22Rv1 (cell line): ENCODE measurements at regions not wholly inside any gene's neighbourhood (a gene's known extent, or its start where the extent isn't known, plus 50 kb on each side); places are given as distances from the start of the nearest gene placed in this dataset.

Experiments used
- CTCF ChIP-seq: fragments of 450-650 bp; IDR thresholded peaks from 2 replicates; pipeline ENCODE4 v1.5.1; 2017; ENCODE audit warnings: mild to moderate bottlenecking
- ZFX ChIP-seq: fragments of 450-650 bp; IDR thresholded peaks from 2 replicates; pipeline ENCODE4 v1.6.1; 2017; ENCODE audit warnings: antibody characterized with exemption, borderline replicate concordance

DNA sequence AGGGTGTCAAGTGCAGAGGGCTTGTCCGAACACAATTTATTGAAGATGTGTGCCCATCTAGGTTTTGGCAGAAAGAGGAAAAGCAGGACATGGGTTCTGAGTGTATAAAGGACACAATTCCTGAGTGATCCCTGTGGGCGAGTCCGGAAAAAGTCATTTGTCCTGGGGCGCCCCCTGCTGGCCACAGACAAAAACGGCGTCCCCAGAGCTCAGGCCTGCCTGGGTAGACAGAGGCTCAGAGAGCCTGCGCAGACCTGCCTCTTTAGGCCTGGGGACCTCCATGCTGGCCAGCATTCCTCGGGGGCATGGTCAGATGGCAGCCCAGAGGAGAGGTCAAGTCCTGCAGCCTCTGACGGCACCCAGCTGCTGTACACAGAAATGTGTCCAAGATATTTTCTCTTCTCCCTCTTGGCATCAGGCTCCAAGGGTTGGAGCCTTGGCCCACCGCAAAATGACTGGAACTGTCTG lies 65.5 kb upstream of the LRP8 start:
- TF ChIP-seq CTCF (peak; percentile 89), ZFX (no peak)
